Hypothalamus (tissue), 51 donors: ENCODE measurements at regions not wholly inside any gene's neighbourhood (a gene's known extent, or its start where the extent isn't known, plus 50 kb on each side); places are given as distances from the start of the nearest gene placed in this dataset.
"Not testable (repeated sequence)": the region's sequence is repeated elsewhere in the genome, so short reads cannot be mapped to it uniquely, and the experiment has no call there.

Source experiments
- DNase-seq, 51 donors: peaks; one replicate each; lab custom pipeline; 2025; lab: John Stamatoyannopoulos, UW

DNA sequence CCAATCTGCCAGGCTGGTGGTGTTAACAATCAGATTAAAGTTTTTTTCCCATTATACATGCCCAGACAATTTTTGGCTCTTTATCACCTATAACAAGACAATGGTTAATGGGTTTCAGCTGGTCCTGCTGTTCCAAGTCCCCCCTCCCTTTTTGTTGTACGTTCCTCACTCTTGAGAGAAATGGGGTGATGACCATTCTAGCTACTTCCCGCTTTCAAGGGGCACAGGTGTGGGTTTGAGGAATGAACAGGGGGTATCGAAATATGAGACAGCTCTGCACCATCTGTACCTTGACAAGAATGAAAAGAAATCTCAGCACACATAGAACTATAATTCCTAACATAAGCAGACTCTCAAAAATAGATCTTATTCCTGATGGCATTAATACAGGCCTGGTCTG is 326.8 kb downstream of the PTPRU start:
- no peak for DNase-seq

DNA sequence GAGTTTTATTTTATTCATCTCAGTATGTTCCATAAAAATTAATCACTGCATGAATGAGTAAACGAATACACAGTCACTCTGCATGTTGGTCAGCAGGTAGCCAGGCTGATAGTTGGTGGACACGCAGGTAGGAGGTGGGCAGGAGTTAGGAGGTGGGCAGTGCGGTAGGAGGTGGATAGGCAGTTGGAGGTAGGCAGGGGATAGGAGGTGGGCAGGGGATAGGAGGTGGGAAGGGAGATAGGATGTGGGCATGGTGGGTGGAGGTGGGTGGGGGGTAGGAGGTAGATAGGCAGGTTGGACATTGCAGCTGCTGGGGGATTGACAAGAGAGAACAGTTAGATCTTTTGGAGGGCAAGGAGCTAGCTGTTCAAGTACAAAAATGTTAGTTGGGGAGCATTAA is 322.7 kb downstream of the PTPRU start:
- no peak for DNase-seq

DNA sequence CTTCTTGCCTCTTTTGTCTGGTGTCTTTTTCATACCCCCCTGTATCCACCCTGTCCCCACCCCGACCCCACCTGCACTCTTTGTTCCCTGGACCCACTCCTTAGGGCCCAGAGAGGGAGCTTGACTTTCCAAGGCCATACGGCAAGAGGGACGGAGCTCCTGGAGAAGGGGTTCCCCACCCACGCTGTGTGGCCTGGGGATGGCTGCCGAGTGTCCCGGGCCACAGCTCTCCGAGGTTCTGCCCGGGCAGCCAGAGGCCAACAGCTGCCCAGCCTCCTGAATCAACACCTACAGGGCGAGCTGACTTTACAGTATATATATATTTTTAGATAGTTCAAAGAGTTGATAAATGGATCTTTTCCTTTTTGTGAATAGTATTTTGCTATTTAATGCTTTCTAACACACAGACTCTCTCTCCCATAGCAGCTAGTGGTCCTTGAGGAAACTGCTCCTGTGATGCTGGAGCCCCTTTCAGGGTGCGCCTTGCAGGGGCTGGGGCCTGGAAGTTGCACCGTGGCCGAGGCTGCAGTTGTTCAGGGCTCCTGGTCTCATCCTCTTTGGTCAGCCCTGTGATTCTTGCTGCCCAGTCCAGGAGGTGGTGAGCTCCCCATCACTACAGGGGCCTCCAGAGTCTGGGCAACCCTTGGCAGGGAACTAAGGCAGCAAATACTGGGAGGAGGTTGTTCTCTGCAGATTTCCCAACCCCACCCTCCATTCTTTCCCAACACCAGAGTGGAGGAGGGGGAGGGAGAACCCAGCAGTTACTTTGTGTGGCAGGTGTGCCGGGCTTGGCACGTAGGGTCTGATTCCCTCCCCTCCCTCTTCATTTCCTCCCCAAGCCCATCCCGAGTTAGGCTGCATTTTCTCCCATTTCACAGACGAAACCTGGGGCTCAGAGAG is 321.6 kb downstream of the PTPRU start:
- DNase-seq, result no peak

DNA sequence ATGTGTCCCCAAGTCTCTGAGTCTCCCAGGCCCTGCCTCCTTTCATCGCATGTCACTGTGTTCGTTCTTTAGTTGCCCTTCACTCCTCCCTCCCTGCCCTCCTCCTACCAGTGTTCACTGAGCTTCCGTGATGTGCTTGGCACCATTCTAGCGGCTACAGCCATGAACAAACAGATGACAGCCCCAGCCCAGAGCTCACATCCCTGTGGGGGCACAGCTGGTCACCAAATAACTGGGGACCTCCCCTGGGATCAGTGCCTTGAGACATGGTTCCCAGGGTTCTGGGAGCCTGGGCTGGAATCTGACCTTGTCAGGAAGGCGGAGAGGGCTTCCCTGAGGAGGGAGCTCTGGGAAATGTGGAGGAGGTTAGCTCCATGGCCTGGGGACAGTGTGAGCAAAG is 320.7 kb downstream of the PTPRU start:
- no peak for DNase-seq

DNA sequence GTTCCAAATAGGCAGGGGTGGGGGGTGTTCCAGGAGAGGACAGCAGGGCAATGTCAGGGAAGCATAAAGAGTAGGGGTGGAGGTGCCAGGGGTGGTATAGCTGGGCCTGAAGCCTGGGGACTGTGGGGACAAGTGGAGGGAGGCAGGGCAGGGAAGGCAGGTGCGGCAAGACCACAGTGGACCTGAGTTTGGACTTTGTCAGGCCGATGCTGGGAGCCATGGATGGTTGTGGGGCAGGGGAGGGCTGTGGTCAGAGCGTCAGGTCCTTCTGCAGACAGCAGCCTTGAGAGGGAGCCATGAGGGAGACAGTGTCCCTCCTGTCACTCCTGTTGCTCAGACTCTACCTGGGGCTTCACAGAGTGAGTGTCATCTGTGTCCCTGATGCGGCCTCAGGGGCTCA is 320.3 kb downstream of the PTPRU start:
- no peak for DNase-seq

DNA sequence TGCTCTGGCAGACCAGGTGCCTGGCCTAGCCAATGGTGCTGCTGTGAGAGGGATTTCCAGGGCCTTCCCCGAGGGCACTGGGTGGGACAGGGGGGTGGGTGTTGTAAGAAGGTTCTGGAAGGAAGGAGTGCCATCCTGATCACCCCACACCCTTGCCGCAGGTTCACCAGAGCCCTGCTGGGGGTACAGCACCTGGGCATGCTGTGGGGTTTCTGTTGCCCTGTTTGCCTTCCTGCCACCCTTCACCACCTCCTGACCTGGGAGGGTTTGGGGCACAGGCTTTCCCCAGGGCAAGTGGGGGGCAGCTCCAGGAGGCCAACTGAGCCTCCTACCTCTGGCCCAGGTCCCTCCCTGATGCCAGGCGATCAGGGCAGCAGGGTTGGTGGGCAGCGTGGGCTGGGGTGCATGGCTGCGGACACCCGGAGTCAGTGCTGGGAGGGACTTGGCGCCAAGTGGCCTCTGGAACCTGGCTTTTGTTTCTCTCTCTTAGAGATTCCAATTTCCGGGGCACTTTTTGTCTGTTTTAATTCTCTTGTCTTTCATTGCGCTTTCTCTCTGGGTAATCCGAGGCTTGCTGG is 318.8 kb downstream of the PTPRU start:
- no peak for DNase-seq

DNA sequence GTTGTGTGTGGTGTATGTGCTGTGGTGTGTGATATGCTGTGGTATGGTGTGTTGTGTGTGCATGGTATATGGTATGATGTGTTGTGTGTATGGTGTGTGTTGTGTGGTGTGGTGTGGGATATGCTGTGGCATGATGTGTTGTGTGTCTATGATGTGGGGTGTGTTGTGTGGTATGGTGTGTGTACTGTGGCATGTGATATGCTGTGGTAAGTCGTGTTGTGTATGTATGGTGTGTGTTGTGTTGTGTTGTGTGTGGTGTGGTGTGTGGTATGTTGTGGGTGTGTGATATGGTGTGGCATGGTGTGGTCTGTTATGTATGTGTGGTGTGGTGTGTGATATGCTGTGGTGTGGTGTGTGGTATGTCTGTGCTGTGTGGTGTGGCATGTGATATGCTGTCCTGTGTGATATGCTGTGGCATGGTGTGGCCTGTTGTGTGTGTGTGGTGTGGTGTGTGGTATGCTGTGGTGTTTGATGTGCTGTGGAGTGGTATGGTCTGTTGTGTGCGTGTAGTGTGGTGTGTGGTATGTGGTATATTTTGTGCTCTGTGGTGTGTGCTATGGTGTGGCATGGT is 318.0 kb downstream of the PTPRU start:
- DNase-seq, result no peak

DNA sequence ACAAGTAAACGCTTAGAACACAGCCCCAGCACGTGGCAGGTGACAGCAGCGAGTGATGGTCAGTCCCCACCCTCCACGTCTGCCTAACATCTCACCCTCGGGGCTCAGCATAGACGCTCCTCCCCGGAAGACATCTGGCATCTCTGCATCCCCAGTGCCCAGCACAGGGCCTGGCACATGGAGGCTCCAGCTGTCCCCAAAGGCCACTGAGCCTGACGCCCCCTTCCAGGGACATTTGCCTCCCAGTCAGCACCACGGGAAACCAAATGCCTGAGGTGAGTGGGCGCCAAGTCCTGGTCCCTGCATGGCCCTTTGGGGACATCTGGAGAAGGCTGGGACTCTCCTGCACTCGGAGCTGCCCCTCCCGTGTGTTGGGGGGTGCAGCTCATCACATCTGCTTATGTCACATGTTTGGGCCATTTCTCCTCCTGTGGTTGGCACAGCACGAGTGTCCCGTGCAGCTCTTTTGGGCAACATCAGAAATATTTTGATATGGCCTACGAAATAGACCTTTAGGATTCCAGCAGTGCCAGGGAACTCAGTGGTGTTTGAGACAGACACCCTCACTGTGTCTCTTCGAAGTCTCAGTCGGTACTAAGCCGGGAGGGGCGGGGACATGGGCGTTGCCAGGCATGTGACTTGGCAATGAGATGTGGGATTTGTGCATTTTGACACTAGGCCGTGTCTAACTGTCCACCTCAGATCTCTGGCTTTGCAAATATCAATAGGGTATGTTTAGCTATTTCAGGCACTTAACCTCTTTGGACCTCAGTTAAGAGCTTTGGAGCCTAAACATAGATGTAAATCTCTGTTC is 315.0 kb downstream of the PTPRU start:
- DNase-seq, result no peak

DNA sequence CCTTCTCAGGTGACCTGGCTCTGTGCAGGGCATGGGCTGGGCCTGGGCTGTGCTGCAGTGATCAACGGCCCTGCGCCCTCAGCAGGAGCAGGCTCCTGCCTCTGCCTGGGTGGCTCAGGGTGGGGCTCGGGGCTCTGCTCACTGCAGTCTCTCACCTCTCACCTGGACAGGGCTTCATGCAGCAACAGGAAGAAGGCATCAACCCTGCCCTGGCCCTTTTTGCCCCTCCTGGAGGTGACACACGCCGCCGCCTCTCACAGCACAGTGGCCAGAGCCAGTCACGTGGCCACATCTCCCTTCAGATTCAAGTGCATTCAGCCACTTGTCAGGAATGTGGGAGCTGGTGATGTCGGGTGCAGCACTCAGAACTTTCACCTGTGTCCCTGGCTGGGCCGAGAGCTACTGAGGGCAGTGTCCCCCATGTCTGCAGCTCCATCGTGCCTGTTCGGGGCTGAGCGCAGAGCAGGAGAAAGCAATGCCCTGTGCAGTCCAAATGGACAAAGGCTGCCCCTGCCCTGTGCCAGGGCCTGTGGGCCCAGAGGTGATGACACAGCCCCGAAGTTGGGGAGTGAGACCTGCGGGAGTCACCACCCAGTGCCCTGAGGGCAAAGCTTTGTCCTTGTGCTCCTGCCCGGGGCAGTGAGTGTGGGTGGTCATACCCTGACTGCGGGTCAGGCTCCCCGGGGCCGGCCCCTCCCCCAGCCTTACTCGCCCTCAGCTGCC is 314.0 kb downstream of the PTPRU start:
- DNase-seq, result no peak

DNA sequence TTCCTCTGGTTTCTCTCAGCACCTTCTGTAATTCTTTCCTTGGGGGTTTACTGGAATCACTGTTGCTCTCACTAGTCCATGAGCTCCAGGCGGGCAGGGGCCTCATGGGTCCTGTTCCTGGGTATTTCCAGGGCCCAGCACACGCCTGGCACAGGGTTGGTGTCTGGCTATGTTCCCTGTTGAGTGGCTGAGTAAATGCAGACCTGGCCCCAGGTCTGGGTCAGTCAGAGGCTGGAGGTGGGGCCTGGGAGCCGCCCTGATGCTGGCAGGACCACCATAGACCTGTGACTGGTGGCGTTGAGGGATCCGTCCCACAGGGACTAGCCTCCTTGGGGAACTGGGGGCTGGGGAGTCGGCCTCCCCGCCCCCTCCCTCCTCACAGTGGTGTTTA is 313.4 kb downstream of the PTPRU start:
- not testable (repeated sequence) for DNase-seq

DNA sequence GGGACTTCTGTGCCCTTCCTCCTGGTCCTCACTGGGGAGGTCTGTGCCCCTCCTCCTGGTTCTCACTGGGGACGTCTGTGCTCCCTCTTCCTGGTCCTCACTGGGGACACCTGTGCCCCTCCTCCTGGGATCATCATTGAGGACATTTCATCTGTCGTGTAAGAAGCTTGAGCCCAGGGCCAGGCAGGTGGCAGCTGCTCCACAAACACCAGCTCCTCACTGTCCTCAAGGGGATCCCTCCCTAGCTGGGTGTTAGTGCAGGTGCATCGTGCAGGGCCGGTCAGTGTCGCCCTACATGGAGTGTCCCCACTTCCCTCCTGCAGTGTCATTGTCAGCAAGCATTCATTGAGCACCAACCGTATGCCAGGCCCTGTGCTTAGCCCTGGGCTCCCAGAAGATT is 312.7 kb downstream of the PTPRU start:
- DNase-seq, result no peak

DNA sequence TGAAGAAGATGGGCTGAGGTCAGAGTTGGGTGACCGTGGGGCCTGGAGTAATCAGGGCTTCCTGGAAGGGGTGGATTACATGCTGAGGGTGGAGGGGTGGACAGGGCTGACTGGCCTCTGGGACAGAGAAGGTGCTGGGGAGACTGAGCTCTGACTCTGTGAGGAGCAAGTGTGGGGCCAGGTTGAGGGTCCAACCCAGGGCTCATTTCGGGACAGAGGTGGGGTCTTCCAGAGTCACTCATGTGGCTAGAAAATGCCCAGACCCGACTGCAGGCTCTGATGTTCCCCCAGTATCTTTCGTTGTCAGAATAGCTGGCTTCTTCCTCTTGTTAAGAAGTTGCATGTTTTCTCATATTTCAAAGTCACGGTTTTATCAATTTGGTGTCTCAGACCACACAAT is 311.8 kb downstream of the PTPRU start:
- DNase-seq, result no peak

DNA sequence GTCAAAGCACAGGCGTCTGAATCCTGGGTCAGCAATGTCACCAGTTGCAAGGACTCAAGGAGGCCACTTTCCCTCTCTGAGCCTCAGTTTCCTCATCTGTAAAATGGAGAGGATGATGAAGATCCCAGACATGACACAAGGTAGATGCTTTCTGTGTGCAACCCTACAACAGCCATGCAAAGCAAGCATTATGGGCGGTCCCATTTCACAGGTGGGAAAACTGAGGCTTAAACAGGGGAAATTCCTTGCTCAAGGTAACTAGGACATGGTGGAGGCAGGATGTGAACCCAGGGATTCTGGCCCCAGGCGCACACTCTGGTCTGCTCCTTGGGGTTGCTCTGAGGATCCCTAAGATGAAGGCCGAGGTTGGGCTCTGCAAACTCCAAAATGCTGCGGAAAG is 311.0 kb downstream of the PTPRU start:
- DNase-seq, result no peak

DNA sequence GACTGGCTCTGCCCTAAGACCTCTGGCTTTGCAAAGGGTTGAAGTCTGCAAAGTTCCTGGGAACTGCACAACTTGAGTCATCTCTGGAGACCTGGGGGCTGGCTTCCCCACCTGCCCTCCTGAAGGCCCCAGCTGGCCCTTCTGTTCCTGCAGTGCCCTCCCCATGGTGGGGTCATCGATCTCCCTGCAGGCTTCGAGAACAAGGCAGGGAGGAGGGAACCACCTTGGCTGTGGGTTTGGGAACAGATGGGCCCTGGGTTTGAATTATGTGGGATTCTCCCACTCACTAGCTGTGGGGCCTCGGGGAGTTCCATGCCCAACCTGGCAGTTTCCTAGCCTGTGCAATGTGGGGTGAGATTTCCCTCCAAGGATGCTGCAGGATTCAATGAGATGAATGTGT is 310.2 kb downstream of the PTPRU start:
- no peak for DNase-seq

DNA sequence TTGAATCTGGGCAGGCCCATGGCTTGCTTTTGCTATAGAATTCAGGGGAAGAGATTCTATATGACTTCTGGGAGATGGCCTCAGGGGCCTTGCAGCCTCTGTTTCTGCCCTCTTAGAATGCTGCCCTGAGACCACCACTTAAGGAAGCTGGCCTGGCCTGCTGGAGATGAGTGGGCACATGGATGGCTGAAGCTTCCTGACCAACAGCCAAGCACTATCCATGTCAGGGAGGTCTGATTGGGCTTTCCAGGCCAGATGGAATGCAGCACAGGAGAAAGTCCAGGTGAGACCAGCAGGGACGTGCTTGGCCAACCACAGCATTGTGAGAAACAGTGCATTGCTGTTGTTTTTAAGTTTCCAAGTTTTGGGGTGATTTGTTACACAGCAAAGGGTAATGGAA is 308.1 kb downstream of the PTPRU start:
- DNase-seq, result no peak

DNA sequence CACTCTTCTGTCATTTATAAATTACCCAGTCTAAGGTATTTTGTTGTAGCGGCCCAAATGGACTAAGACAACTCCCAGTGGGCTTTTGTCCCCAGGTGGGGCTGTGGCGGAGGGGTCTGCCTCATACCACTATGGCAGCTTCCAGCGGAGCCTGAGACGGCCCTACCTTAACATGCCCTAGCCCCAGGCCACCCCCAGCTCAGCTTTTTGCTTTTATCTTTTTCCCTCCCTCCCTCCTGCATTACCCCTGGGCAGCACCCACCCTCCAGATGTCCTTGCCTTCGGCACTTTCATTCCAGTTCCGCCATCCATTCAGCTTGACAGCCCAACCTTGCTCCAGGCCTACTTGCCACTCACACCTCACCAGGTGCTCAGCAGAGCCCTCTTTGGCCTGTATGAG is 307.3 kb downstream of the PTPRU start:
- no peak for DNase-seq

DNA sequence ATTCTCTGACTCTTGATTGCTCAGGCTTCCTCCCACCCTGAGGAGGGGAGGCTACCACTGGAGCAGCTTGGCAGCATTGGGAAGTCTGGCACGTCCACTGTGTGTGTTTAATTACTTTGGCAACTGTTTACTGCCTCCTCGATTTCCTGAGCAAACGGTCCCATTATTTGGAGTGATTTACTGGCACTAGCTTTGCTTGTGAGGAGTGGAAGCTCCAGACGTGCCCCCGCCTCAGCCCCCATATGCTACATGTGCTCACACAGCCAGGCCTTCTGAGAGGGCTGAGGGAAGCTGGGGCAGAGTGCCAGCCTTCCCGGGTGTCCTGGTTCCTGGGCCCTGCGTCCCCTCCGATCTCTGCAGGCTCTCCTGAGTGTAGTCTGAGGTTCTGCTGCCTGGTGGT is 306.2 kb downstream of the PTPRU start:
- no peak for DNase-seq

DNA sequence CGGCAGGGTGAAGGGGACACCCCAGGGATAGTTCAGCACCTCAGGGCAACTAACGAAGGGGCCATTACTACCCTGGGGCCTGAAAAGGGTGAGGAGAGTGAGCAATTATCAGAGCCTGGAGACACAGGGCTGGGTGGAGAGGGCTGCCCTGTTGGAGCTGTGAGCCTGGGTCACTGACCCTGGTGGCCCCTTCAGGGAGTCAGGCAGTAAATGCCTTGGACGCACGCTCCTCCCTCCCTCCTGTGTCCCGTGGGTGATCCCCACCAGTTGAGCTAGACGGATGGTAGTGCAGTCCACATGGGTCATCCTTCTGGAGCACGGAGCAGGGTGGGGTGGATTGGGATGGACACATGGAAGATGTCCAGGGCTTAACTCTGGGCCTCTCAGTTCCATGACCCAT is 305.3 kb downstream of the PTPRU start:
- no peak for DNase-seq

DNA sequence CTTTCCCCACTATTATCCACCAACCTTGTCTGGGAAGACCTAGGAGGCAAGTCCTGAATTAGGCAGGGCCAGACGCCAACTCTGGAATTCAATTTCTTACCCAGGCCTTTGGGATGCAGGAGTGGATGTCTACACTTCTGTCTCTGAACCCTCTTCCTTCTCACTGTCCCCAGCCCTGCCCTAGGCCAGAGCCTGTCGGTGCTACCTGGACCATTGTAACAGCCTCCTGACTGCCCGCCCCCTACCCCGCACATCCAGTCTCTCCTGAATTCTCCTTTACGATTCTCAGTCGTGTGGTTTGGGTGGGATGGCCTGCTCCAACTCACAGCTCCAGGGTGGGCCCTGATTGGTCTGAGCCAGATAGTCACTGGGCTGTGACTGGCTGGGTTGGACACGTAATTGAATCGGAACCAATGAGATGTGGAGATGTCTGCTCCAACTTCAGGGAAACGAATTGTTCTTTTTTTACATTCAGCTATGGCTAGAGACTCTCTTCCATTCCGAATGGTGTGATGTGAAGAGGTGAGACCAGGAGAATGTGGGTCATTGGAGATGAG is 304.6 kb downstream of the PTPRU start:
- DNase-seq, result no peak

DNA sequence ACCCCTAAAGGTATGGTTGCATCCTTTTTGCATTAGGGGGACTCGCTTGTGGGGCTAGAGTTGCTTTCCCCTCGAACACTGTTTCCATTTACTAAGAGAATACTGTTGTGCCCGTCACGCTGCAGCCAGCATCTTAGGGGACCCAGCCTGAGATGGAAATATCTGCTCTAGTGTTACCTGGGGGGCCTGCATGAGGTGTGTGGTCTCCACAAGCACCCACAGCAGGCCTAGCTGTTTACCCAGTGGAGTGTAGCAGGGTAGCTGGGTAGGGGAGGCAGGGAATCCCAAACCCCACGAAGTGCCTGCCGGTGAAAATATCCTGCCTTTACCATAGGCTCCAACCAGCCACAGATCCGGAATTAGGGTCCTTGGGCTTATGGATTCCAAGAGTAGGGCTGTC is 303.6 kb downstream of the PTPRU start:
- no peak for DNase-seq
